ENCODE measurements at regions not wholly inside any gene's neighbourhood (a gene's known extent, or its start where the extent isn't known, plus 50 kb on each side); places are given as distances from the start of the nearest gene placed in this dataset.

DNA sequence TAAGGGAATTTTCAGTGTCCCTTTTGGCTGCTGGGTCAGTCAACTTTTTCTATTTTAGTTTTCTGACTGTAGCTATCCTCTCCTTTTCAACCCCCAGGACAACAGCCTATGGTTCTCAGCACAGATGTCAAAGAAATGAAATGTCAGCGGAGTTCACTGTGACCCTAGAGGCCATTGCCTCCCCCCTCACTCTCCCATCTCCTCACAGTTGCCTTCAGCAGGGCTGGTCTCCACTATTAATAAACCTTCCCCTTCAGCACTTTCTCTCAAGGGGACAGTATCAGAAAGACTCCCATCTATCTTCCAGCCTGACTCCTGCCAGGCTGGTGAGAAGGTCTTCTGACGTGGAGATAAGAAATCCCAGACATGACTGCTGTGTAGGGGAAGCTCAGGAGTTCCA lies 137.1 kb upstream of the WSCD2 start:
- in situ Hi-C loops (cut with MboI; ENCODE audit: low sequenced_read_pairs, unreplicated experiment) = no loop called here
- DNase-seq (ENCODE audit: low spot score) = no peak
- TF ChIP-seq, protein P1, sequence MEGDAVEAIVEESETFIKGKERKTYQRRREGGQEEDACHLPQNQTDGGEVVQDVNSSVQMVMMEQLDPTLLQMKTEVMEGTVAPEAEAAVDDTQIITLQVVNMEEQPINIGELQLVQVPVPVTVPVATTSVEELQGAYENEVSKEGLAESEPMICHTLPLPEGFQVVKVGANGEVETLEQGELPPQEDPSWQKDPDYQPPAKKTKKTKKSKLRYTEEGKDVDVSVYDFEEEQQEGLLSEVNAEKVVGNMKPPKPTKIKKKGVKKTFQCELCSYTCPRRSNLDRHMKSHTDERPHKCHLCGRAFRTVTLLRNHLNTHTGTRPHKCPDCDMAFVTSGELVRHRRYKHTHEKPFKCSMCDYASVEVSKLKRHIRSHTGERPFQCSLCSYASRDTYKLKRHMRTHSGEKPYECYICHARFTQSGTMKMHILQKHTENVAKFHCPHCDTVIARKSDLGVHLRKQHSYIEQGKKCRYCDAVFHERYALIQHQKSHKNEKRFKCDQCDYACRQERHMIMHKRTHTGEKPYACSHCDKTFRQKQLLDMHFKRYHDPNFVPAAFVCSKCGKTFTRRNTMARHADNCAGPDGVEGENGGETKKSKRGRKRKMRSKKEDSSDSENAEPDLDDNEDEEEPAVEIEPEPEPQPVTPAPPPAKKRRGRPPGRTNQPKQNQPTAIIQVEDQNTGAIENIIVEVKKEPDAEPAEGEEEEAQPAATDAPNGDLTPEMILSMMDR (IDR thresholded peaks at IDR 0.05; ENCODE audit: borderline replicate concordance, control extremely low read depth, extremely low read depth, insufficient read depth, missing control alignments) = no peak

DNA sequence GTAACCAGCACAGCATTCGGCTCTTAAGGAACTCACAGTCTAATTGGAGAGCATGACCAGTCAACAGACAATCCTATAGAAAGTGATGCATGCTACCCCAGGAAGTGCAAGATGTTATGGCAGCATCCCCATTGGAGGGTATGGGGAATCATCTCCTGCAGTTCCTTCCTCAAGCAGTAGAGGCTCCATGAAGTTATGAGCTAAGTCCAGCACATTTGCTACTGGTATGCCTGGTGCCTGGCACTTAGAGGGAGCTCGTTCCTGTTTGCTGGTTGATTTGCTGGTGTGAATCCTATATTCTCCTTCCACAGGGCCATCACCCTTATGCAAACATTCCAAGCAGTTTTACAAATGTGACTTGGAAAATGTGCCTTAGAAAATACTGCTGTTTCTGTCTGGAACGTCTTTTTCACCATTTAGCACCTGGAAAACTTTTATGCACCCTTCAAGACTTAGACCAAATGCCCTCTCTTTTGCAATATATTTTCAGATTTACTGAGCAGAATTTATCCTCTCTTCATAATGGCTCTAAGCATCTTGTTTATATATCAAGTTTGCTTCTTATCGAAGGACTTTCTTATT lies 136.1 kb upstream of the WSCD2 start:
- TF ChIP-seq, protein P1 (IDR thresholded peaks at IDR 0.05; ENCODE audit: borderline replicate concordance, control extremely low read depth, extremely low read depth, insufficient read depth, missing control alignments) = peak; percentile 41
- peak; percentile 9 for DNase-seq (ENCODE audit: low spot score)
- in situ Hi-C loops (cut with MboI; ENCODE audit: low sequenced_read_pairs, unreplicated experiment) = no loop called here

DNA sequence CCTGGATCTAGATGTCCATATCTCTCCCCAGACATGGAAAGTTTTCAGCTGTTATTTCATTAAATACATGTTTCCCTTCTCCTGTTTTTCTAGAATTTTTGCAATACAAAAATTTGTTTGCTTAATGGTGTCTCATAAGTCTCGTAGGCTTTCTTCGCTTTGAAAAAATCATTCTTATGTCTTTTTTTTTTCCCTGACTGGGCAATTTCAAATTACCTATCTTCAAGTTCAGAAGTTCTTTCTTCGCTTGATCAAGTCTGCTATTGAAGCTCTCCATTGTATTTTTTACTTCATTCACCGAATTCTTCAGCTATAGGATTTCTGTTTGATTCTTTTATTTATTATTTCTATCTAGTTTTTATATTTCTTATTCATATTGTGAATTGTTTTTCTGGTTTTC lies 130.2 kb upstream of the WSCD2 start:
- TF ChIP-seq, protein P1 (IDR thresholded peaks at IDR 0.05; ENCODE audit: borderline replicate concordance, control extremely low read depth, extremely low read depth, insufficient read depth, missing control alignments) = no peak
- in situ Hi-C loops (cut with MboI; ENCODE audit: low sequenced_read_pairs, unreplicated experiment) = no loop called here
- no peak for DNase-seq (ENCODE audit: low spot score)

DNA sequence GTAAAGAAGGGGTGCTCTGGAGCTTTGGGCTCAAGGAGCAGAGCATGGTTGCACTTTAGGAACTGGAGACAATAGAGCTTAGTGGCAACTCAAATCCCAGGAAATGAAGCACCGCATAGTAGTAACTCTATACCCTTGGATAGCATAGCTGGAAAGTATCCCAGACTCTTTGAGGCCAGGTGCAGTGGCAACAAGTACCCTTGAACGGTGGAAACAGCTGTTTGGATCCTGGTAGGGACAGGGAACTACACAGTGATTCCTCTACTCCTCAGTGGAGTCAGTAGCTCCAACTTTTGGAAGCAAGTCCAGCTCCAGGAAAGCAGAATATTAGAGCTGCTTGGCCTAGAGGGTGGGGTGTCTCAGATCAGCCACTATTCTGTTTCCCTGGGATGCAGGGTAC lies 129.0 kb upstream of the WSCD2 start:
- no peak for DNase-seq (ENCODE audit: low spot score)
- TF ChIP-seq, protein P1 (IDR thresholded peaks at IDR 0.05; ENCODE audit: borderline replicate concordance, control extremely low read depth, extremely low read depth, insufficient read depth, missing control alignments) = no peak
- in situ Hi-C loops (cut with MboI; ENCODE audit: low sequenced_read_pairs, unreplicated experiment) = no loop called here

- no peak for DNase-seq (ENCODE audit: low spot score)
- TF ChIP-seq, protein P1 (IDR thresholded peaks at IDR 0.05; ENCODE audit: borderline replicate concordance, control extremely low read depth, extremely low read depth, insufficient read depth, missing control alignments) = no peak
- in situ Hi-C loops (cut with MboI; ENCODE audit: low sequenced_read_pairs, unreplicated experiment) = no loop called here
Observed at GRCh38 chr12:108004319-108004718, 124.8 kb upstream of the WSCD2 start.

DNA sequence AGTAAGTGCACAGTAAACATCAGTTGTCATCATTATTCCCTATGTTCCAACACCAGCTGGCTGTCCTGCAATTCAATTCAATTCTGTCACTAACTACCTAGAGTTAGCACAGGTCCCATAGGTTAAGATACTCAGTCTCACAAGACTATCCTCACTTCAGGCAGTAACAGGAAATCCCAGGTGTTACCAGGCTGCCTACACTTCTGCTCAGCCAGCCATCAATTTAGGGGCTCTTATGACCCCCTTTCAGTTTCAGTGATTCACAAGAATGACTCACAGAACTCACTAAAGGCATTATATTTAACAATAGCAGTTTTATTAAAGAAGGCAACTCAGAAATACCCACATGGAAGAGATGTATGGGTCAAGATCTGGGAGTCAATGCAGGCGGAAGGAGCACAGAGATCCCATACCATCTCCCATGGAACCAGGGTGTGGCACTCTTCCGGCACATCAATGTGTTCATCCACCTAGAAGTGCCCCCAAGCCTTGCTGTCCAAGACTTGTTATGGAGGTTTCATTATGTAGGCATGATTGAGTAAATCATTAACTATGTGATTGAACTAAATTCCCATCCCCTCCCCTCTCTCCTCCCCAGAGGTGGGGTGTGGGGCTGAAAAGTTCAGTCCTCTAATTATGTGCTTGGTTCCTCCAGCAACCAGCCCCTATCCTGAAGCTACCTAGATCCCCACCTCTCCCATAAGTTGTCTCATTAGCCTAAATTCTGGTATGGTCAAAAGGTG lies 120.8 kb upstream of the WSCD2 start:
- TF ChIP-seq, protein P1 (IDR thresholded peaks at IDR 0.05; ENCODE audit: borderline replicate concordance, control extremely low read depth, extremely low read depth, insufficient read depth, missing control alignments) = no peak
- no peak for DNase-seq (ENCODE audit: low spot score)
- in situ Hi-C loops (cut with MboI; ENCODE audit: low sequenced_read_pairs, unreplicated experiment) = no loop called here

Data from GM13976 (cell line).